HuH-7.5 (cell line): ENCODE measurements at regions not wholly inside any gene's neighbourhood (a gene's known extent, or its start where the extent isn't known, plus 50 kb on each side); places are given as distances from the start of the nearest gene placed in this dataset.
"Not testable (repeated sequence)": the region's sequence is repeated elsewhere in the genome, so short reads cannot be mapped to it uniquely, and the experiment has no call there.

Experiments used
- DNase-seq: peaks from one replicate; pipeline ENCODE4 v3.0.0; 2011; ENCODE audit warnings: low spot score

- DNase-seq: no peak
These were observed 1674.3 kb upstream of the AGA start for GRCh38 chr4:179116581-179116980.

- DNase-seq: no peak
These were observed 1680.8 kb upstream of the AGA start for GRCh38 chr4:179123084-179123483.

- no peak for DNase-seq
These were observed 1682.2 kb upstream of the AGA start for GRCh38 chr4:179124419-179124818.

- no peak for DNase-seq
These were observed 1682.7 kb upstream of the AGA start for GRCh38 chr4:179124957-179125356.

GRCh38 chr4:179125870-179126269, 1683.6 kb upstream of the AGA start:
- DNase-seq: no peak

- DNase-seq: no peak
These were observed 1686.1 kb upstream of the AGA start for GRCh38 chr4:179128299-179128698.

- DNase-seq: no peak
These were observed 1688.0 kb upstream of the AGA start for GRCh38 chr4:179130122-179130714.

GRCh38 chr4:179145746-179146525, 1703.7 kb upstream of the AGA start:
- no peak for DNase-seq

GRCh38 chr4:179151770-179152169, 1709.5 kb upstream of the AGA start:
- DNase-seq: no peak

GRCh38 chr4:179163147-179163546, 1720.9 kb upstream of the AGA start:
- no peak for DNase-seq

GRCh38 chr4:179164267-179164999, 1722.2 kb upstream of the AGA start:
- no peak for DNase-seq

GRCh38 chr4:179165000-179165738, 1722.9 kb upstream of the AGA start:
- no peak for DNase-seq

- no peak for DNase-seq
These were observed 1723.6 kb upstream of the AGA start for GRCh38 chr4:179165862-179166261.

- DNase-seq: not testable (repeated sequence)
These were observed 1728.1 kb upstream of the AGA start for GRCh38 chr4:179170308-179170707.

GRCh38 chr4:179182741-179183140, 1740.5 kb upstream of the AGA start:
- DNase-seq: no peak

- DNase-seq: no peak
These were observed 1753.7 kb upstream of the AGA start for GRCh38 chr4:179195887-179196286.

GRCh38 chr4:179196511-179196910, 1754.3 kb upstream of the AGA start:
- DNase-seq: no peak

- no peak for DNase-seq
These were observed 1758.4 kb upstream of the AGA start for GRCh38 chr4:179200681-179201080.

GRCh38 chr4:179225594-179225993, 1783.4 kb upstream of the AGA start:
- no peak for DNase-seq

- no peak for DNase-seq
These were observed 1806.6 kb upstream of the AGA start for GRCh38 chr4:179248821-179249220.

GRCh38 chr4:179268791-179269190, 1826.6 kb upstream of the AGA start:
- DNase-seq: no peak

- DNase-seq: no peak
These were observed 1830.0 kb upstream of the AGA start for GRCh38 chr4:179272282-179272681.
